DND-41 (cell line): ENCODE measurements at regions not wholly inside any gene's neighbourhood (a gene's known extent, or its start where the extent isn't known, plus 50 kb on each side); places are given as distances from the start of the nearest gene placed in this dataset.
A peak's percentile ranks its signal among the peaks of the same experiment; 100 is the strongest.
"Not testable (repeated sequence)": the region's sequence is repeated elsewhere in the genome, so short reads cannot be mapped to it uniquely, and the experiment has no call there.

Source experiments
- ATAC-seq: fragments of 200-7000 bp; cut with Tn5 transposase; 3 replicates; pipeline ENCODE4 v1.9.1; 2021; ENCODE audit warnings: low read depth; ENCODE audit not compliant: insufficient read depth
- DNase-seq: peaks from one replicate; pipeline ENCODE4 v3.0.0-alpha.2; 2020
- H2AFZ ChIP-seq: 2 replicates; pipeline ENCODE4 v1.6.0; 2012; ENCODE audit warnings: low read depth, low read length
- H3K27ac ChIP-seq: 2 replicates; pipeline ENCODE4 v1.5.1; 2012; ENCODE audit warnings: low read length, inconsistent platforms
- H3K27me3 ChIP-seq: fragments of 200-600 bp; sonication (generic); 2 replicates; pipeline ENCODE4 v1.6.0; 2012; ENCODE audit warnings: low read length, mild to moderate bottlenecking, inconsistent platforms; ENCODE audit not compliant: insufficient read depth, poor library complexity
- H3K36me3 ChIP-seq: 2 replicates; pipeline ENCODE4 v1.5.1; 2012; ENCODE audit warnings: low read length, inconsistent platforms; ENCODE audit not compliant: insufficient read depth
- H3K4me1 ChIP-seq: 2 replicates; pipeline ENCODE4 v1.5.1; 2012; ENCODE audit warnings: mild to moderate bottlenecking, low read length; ENCODE audit not compliant: insufficient read depth
- H3K4me2 ChIP-seq: 2 replicates; pipeline ENCODE4 v1.6.0; 2012; ENCODE audit warnings: mild to moderate bottlenecking, moderate library complexity, low read length, inconsistent platforms; ENCODE audit not compliant: insufficient read depth
- H3K4me3 ChIP-seq, 2 experiments: fragments of 200-600 bp in 1 of 2; shearing (Covaris generic) in 1 of 2; 2 replicates each; pipeline ENCODE4 v1.5.1; 2012 to 2016; ENCODE audit warnings: inconsistent platforms in 2 of 2, low read length in 2 of 2, mild to moderate bottlenecking in 2 of 2, low read depth in 1 of 2, moderate library complexity in 1 of 2
- H3K79me2 ChIP-seq: 2 replicates; pipeline ENCODE4 v1.6.0; 2012; ENCODE audit warnings: low read length, inconsistent platforms; ENCODE audit not compliant: insufficient read depth
- H3K9ac ChIP-seq: 2 replicates; pipeline ENCODE4 v1.6.0; 2012; ENCODE audit warnings: low read depth, mild to moderate bottlenecking, inconsistent platforms, low read length, moderate library complexity
- H3K9me3 ChIP-seq: 2 replicates; pipeline ENCODE4 v1.5.1; 2012; ENCODE audit warnings: low read length, moderate library complexity, mild to moderate bottlenecking, inconsistent platforms; ENCODE audit not compliant: insufficient read depth, severe bottlenecking
- H4K20me1 ChIP-seq: 2 replicates; pipeline ENCODE4 v1.6.0; 2012; ENCODE audit warnings: low read length; ENCODE audit not compliant: insufficient read depth
- EZH2 ChIP-seq: IDR thresholded peaks from 3 replicates; pipeline ENCODE4 v1.6.1; 2012; ENCODE audit warnings: borderline replicate concordance, low read depth, mild to moderate bottlenecking, moderate library complexity, low read length, inconsistent platforms; ENCODE audit not compliant: severe bottlenecking
- TF ChIP-seq, protein P1 (sequence below): IDR thresholded peaks from 2 replicates; pipeline ENCODE4 v1.5.1; 2012; ENCODE audit warnings: borderline replicate concordance, low read length, moderate library complexity, mild to moderate bottlenecking; ENCODE audit not compliant: poor library complexity, severe bottlenecking; ENCODE audit errors: extremely low read depth

DNA sequence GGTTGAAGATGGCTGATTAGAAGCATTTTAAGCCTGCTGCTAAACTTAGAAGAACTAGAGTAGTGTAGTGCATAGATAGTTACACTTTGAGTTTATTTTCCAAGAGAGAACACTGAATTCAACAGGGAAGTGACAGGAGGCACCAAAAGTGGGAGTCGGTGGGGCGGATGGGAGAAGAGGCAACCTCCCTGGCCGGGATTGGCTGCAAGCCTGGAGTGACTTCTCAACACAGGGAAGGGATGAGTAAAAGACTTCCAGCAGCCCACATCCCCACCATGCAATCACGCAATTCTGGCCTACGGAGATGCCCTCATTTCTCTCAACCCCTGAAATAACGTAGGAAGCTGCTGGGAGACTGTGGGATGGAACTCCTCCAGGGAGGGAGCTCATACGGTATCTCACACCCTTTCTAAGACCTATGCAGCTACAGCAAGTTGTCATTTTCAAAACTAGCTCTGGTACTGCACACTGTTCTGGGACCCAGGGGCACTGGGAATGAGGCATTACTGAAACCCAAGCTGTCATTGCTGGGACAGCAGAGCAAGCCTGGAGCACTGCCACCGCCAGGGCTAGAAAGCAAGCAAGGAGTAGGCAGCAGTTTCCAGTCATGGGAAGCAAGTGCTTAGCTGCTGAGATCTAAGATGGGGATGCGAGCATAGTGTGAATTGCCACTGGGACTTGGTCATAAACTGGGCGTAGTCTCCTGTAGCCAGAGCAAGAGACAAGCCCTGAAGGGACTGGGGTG lies 331.6 kb upstream of the PTGER4 start:
- Histone ChIP-seq H3K79me2 (no peaks in the 10 kb centered on the region), H3K4me3 (no peak overlapping the region)

DNA sequence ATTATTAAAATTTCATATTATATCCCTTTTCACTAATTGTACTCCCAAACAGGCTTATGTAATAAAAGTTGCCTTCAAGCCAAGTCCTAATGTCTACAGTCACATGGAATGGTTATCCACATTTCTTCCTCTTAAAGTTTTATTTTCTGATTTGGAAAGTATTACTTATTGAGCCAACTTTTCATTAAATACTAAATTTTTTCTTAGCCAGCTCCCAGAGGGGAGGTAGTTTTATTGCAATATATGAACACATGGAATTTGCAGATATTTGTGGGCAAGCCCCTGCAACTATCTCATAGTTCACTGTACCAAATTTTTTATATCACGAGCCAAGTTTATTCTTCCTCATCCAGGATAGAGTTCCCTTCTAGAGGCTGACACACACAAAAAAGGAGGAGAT lies 332.8 kb upstream of the PTGER4 start:
- no peaks in the 10 kb centered on the region for H3K4me1 ChIP-seq
- DNase-seq (no peak), ATAC-seq (no peak)
- no peak for TF ChIP-seq EZH2
- TF ChIP-seq, protein P1, sequence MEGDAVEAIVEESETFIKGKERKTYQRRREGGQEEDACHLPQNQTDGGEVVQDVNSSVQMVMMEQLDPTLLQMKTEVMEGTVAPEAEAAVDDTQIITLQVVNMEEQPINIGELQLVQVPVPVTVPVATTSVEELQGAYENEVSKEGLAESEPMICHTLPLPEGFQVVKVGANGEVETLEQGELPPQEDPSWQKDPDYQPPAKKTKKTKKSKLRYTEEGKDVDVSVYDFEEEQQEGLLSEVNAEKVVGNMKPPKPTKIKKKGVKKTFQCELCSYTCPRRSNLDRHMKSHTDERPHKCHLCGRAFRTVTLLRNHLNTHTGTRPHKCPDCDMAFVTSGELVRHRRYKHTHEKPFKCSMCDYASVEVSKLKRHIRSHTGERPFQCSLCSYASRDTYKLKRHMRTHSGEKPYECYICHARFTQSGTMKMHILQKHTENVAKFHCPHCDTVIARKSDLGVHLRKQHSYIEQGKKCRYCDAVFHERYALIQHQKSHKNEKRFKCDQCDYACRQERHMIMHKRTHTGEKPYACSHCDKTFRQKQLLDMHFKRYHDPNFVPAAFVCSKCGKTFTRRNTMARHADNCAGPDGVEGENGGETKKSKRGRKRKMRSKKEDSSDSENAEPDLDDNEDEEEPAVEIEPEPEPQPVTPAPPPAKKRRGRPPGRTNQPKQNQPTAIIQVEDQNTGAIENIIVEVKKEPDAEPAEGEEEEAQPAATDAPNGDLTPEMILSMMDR = no peak
- H2AFZ ChIP-seq = no peak overlapping the region
- H3K9ac ChIP-seq = no peak overlapping the region
- peaks cover 19% of the 10 kb centered on the region for H3K9me3 ChIP-seq
- no peaks in the 10 kb centered on the region for H3K79me2 ChIP-seq
- no peaks in the 10 kb centered on the region for H4K20me1 ChIP-seq
- no peak overlapping the region for H3K4me3 ChIP-seq
- no peak overlapping the region for H3K27ac ChIP-seq
- H3K4me2 ChIP-seq = no peak overlapping the region
- H3K27me3 ChIP-seq = no peaks in the 10 kb centered on the region
- H3K36me3 ChIP-seq = no peaks in the 10 kb centered on the region

More for the DNA sequence above, 331.6 kb upstream of the PTGER4 start:
- DNase-seq (no peak), ATAC-seq (no peak)
- Histone ChIP-seq H3K27ac (no peak overlapping the region), H3K9me3 (peaks cover 19% of the 10 kb centered on the region), H3K27me3 (no peaks in the 10 kb centered on the region), H3K4me1 (no peaks in the 10 kb centered on the region), H3K9ac (no peak overlapping the region), H3K36me3 (no peaks in the 10 kb centered on the region), H2AFZ (peak overlapping the region; percentile 43; the same call in 1 of the 2 replicates), H3K4me2 (no peak overlapping the region), H4K20me1 (no peaks in the 10 kb centered on the region)
- TF ChIP-seq EZH2 = no peak
- TF ChIP-seq, protein P1 = no peak

DNA sequence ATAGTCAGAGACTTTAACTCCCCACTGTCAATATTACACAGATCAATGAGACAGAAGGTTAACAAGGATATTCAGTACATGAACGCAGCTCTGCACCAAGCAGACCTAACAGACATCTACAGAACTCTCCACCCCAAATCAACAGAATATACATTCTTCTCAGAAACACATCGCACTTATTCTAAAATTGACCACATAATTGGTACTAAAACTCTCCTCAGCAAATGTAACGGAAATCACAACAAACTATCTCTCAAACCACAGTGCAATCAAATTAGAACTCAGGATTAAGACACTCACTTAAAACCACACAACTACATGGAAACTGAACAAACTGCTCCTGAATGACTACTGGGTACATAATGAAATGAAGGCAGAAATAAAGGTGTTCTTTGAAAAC lies 341.3 kb upstream of the PTGER4 start:
- H3K36me3 ChIP-seq, H4K20me1 ChIP-seq, H3K4me2 ChIP-seq, H3K27me3 ChIP-seq, H3K27ac ChIP-seq, H3K4me1 ChIP-seq, H3K9ac ChIP-seq, H2AFZ ChIP-seq, DNase-seq, H3K4me3 ChIP-seq, H3K79me2 ChIP-seq, H3K9me3 ChIP-seq: not testable (repeated sequence)
- ATAC-seq = 0 out of 3 replicates have a peak, but pooled peaks have one; percentile 29

DNA sequence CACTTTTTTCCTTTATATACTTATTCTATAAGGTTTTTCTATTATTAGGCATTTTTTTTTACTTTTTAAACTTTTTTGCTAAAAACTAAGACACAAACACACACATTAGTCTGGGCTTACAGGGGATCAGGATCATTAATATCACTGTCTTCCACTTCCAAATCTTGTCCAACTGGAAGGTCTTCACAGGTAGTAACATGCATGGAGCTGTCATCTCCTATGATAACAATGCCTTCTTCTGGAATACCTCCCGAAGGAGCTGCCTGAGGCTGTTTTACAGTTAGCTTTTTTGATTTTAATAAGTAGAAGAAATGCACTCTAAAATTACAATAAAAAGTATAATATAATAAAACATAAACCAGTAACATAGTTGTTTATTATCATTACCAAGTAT lies 345.5 kb upstream of the PTGER4 start:
- Histone ChIP-seq H3K4me1 (peaks cover 10% of the 10 kb centered on the region; the same call in 1 of the 2 replicates), H3K36me3 (no peaks in the 10 kb centered on the region), H3K4me3 (no peak overlapping the region), H3K27ac (no peak overlapping the region), H3K4me2 (no peak overlapping the region), H4K20me1 (no peaks in the 10 kb centered on the region), H3K27me3 (no peaks in the 10 kb centered on the region), H3K9ac (no peak overlapping the region), H3K9me3 (no peaks in the 10 kb centered on the region), H2AFZ (no peak overlapping the region), H3K79me2 (no peaks in the 10 kb centered on the region)
- TF ChIP-seq, protein P1 = no peak
- TF ChIP-seq EZH2 = no peak
- DNase-seq = no peak
- no peak for ATAC-seq
